Calu3 (cell line): ENCODE measurements at regions not wholly inside any gene's neighbourhood (a gene's known extent, or its start where the extent isn't known, plus 50 kb on each side); places are given as distances from the start of the nearest gene placed in this dataset.

Experiments
- BruUV-seq: library from RNA; stranded (reverse); fragments of 400-500 nt; replicated peaks from 2 replicates; lab custom pipeline; 2021; lab: Mats Ljungman, UMichigan
- CTCF ChIA-PET: fragments of 300-600 bp; sonication (Branson Sonifier 250); formaldehyde crosslinking; loops from one replicate; lab custom pipeline; 2022; ENCODE audit warnings: antibody characterized with exemption; lab: Charles Lee
- DNase-seq: peaks from one replicate; pipeline ENCODE4 v3.0.0; 2022
- H3K27ac Mint-ChIP-seq: one replicate; pipeline ENCODE4 v1.8.0; 2022; ENCODE audit warnings: mixed read lengths; ENCODE audit not compliant: unreplicated experiment
- H3K27me3 Mint-ChIP-seq: one replicate; pipeline ENCODE4 v1.8.0; 2022; ENCODE audit warnings: mixed read lengths; ENCODE audit not compliant: unreplicated experiment
- H3K36me3 Mint-ChIP-seq: one replicate; pipeline ENCODE4 v1.8.0; 2022; ENCODE audit warnings: mild to moderate bottlenecking, moderate library complexity, mixed read lengths; ENCODE audit not compliant: insufficient read depth, unreplicated experiment
- H3K4me1 Mint-ChIP-seq: one replicate; pipeline ENCODE4 v1.8.0; 2022; ENCODE audit warnings: mild to moderate bottlenecking, low read depth, mixed read lengths; ENCODE audit not compliant: unreplicated experiment
- H3K4me3 Mint-ChIP-seq: one replicate; pipeline ENCODE4 v1.8.0; 2022; ENCODE audit warnings: mild to moderate bottlenecking, low read depth, moderate library complexity, mixed read lengths; ENCODE audit not compliant: unreplicated experiment
- H3K9me3 Mint-ChIP-seq: one replicate; pipeline ENCODE4 v1.8.0; 2022; ENCODE audit warnings: low read depth, mixed read lengths; ENCODE audit not compliant: unreplicated experiment
- intact Hi-C: fragments of 100-400 bp; cut with micrococcal nuclease; formaldehyde crosslinking; loops from one replicate; pipeline ENCODE4 v1.10.0; 2022; ENCODE audit not compliant: unreplicated experiment
- TF ChIP-seq, protein P1 (sequence below): fragments of 200-600 bp; IDR thresholded peaks from one replicate; pipeline ENCODE4 v1.8.0; 2022; ENCODE audit warnings: antibody characterized with exemption; ENCODE audit not compliant: unreplicated experiment

DNA sequence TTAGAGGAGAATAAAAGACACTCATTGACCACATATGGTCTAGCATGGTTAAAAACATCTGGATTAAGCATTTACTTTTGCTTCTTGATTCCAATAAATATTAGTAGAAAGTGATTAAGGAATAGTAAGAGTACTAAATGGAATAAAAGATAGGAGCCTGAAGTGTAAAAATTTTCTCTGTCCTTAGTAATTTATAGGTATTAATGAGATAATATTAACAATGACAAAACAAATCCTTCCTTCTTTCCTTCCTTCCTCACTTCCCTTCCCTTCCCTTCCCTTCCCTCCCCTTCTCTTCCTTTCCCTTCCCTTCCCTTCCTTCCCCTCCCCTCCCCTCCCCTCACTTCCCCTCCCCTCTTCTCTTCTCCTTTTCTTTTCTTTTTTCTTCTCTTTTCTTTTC, 797.5 kb upstream of the NRXN1 start:
- no peak for DNase-seq
- Mint-ChIP-seq H3K36me3 (no peaks in the 10 kb centered on the region), H3K4me1 (no peaks in the 10 kb centered on the region), H3K9me3 (no peaks in the 10 kb centered on the region), H3K27ac (no peak overlapping the region), H3K4me3 (no peak overlapping the region), H3K27me3 (no peaks in the 10 kb centered on the region)
- TF ChIP-seq, protein P1, sequence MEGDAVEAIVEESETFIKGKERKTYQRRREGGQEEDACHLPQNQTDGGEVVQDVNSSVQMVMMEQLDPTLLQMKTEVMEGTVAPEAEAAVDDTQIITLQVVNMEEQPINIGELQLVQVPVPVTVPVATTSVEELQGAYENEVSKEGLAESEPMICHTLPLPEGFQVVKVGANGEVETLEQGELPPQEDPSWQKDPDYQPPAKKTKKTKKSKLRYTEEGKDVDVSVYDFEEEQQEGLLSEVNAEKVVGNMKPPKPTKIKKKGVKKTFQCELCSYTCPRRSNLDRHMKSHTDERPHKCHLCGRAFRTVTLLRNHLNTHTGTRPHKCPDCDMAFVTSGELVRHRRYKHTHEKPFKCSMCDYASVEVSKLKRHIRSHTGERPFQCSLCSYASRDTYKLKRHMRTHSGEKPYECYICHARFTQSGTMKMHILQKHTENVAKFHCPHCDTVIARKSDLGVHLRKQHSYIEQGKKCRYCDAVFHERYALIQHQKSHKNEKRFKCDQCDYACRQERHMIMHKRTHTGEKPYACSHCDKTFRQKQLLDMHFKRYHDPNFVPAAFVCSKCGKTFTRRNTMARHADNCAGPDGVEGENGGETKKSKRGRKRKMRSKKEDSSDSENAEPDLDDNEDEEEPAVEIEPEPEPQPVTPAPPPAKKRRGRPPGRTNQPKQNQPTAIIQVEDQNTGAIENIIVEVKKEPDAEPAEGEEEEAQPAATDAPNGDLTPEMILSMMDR: no peak
- CTCF ChIA-PET: no interaction called here
- intact Hi-C loops: no loop called here
- no TSS peak for BruUV-seq

DNA sequence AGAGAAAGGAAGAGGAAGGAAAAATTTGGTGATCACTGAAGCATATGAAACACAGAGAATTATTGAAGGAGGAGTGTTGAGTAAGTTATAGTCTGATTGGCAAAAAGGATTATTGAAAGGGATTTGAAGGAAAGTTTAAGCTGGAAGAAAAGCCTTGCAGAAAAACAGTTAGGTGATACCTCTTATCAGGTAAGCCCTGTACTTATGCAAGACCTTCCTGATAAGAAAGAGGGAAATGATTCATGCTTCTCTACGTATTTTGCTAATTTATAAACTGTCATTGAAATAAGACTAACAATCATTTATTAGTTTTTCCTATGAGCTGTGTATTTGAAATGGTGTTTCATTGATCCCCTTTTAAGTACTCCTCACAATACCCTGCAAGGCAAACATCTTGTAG, 793.9 kb upstream of the NRXN1 start:
- H3K4me1 Mint-ChIP-seq: no peaks in the 10 kb centered on the region
- no peak for DNase-seq
- intact Hi-C loops: no loop called here
- no peaks in the 10 kb centered on the region for H3K9me3 Mint-ChIP-seq
- H3K27me3 Mint-ChIP-seq: no peaks in the 10 kb centered on the region
- H3K27ac Mint-ChIP-seq: no peak overlapping the region
- no TSS peak for BruUV-seq
- CTCF ChIA-PET: no interaction called here
- H3K36me3 Mint-ChIP-seq: no peaks in the 10 kb centered on the region
- TF ChIP-seq, protein P1: no peak
- no peak overlapping the region for H3K4me3 Mint-ChIP-seq

DNA sequence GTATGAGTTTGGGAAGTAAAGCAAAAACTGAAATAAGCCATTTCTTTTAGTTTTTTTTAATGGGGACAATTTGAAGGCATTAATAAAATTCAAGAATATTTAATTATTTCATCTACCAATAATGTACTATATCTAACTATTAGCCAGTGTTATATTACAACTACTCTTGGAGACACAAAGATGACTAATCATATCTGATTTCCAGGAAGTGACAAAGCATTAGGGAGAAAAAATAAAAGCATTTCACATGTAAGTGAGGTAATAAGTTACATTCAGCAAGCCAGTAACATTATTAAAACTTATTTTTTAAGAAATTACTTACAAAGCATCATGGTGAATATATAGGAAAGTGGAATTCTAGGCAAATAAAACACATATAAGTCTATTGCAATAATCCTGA, 781.3 kb upstream of the NRXN1 start:
- Mint-ChIP-seq H3K9me3 (peaks cover 3% of the 10 kb centered on the region), H3K27me3 (no peaks in the 10 kb centered on the region), H3K4me3 (no peak overlapping the region), H3K36me3 (no peaks in the 10 kb centered on the region), H3K4me1 (no peaks in the 10 kb centered on the region), H3K27ac (no peak overlapping the region)
- TF ChIP-seq, protein P1: no peak
- no TSS peak for BruUV-seq
- no peak for DNase-seq
- intact Hi-C loops: no loop called here
- CTCF ChIA-PET: no interaction called here

DNA sequence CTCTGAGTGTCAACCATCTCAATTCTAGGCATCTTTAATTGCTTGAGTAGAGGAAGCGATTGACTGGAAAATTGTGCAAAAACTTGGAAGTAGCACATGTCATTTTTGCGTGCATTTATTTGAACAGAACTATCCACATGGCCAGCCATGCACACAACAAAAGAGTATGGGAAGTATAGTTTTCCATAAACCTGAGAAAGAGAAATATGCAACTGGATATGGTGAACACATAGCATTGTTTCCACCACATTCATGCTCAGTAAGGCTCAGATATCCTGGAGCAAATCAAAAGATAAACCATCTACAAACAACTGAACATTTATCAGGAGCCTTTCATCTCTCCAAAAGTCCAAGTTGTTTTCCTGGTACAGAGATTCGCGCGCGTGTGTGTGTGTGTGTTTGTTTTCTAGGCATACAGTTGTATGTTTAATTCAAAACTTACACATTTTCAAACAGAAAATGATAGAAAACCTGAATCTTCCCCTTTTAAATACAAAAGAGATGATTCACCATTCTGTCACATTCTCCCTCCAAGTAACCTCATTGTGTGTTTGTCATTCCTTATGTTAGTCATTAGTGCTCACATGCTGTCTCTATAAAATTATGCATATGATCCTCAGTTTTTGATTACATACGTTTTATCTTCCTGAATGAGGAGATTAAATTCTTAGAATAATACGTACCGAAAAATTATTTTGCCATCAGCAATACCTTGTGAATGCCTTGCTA, 780.4 kb upstream of the NRXN1 start:
- Mint-ChIP-seq H3K36me3 (no peaks in the 10 kb centered on the region), H3K27ac (no peak overlapping the region), H3K9me3 (peaks cover 3% of the 10 kb centered on the region), H3K27me3 (no peaks in the 10 kb centered on the region), H3K4me1 (no peaks in the 10 kb centered on the region), H3K4me3 (no peak overlapping the region)
- CTCF ChIA-PET: no interaction called here
- no TSS peak for BruUV-seq
- TF ChIP-seq, protein P1: no peak
- intact Hi-C loops: no loop called here
- DNase-seq: no peak
